Mucosa of gallbladder (tissue), 1 donor: ENCODE measurements at regions not wholly inside any gene's neighbourhood (a gene's known extent, or its start where the extent isn't known, plus 50 kb on each side); places are given as distances from the start of the nearest gene placed in this dataset.

Experiments used
- DNase-seq: peaks from one replicate; pipeline ENCODE4 v3.0.0-alpha.2; 2020; ENCODE audit warnings: low spot score
- donor health status: DM: no; HTN: no; CAD: no.

DNA sequence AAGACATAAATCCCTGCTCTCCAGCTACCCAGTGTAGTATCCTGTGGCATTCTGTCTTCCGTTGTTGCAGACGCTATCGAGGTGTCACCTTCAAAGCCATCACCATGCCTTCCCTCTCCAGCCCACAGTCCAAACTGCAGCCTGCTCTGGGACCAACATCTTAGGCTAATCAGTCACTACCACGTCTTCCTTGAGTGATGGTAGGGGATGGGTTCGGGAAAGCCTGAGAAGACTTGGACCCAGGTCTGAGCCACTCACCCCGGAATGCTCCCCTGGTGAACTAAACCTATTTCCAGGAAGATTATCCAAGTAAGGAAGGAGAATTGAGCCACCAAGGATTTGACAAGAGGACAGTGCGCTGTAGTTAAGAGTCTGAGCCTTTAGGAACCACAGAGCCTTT is 52.9 kb upstream of the IRX1 start:
- DNase-seq = no peak

GRCh38 chr5:3542158-3542557 is 53.5 kb upstream of the IRX1 start:
- DNase-seq = no peak

- DNase-seq = no peak
Measured at GRCh38 chr5:3538886-3539285, 56.7 kb upstream of the IRX1 start.

DNA sequence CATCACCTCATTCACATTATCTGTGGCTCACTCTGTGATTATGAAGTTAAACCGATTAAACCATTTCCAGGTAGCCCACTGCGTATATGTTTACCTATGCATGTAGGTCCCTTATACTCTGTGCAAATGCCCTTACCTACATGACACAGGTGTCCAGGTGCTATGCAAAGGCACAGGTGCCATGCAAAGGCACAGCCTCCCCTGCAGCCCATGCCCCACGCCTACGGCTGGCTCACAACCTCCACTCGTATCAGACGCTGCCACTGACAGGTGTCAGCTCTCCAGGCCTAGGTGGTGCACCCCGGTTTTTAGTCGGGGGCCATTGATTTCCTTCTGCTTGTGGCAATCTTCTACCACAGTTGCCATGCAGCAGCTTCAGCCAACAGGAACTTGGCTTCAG is 57.7 kb upstream of the IRX1 start:
- DNase-seq = no peak

GRCh38 chr5:3535414-3536211 is 60.0 kb upstream of the IRX1 start:
- DNase-seq = no peak

GRCh38 chr5:3534997-3535396 is 60.6 kb upstream of the IRX1 start:
- no peak for DNase-seq

- DNase-seq = no peak
Measured at GRCh38 chr5:3531320-3531986, 64.2 kb upstream of the IRX1 start.

DNA sequence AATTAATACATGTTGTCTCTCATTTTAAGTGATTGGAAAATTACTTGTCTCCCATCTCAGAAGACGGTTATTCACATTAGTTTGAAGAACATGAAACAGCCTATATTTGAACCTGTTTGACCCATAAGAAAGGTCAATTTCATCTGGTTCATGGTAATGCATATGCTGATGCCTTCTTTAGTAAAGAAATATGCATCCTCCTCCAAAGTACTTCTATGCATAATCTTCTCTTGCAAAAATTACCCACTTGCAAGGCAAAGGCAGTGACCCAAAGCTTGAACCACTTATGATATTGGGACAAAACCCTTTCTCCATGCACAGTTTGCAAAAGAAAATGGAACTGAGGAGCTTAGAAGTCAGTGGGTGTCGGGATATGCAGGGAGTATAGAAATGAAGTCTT is 65.4 kb upstream of the IRX1 start:
- DNase-seq = no peak

DNA sequence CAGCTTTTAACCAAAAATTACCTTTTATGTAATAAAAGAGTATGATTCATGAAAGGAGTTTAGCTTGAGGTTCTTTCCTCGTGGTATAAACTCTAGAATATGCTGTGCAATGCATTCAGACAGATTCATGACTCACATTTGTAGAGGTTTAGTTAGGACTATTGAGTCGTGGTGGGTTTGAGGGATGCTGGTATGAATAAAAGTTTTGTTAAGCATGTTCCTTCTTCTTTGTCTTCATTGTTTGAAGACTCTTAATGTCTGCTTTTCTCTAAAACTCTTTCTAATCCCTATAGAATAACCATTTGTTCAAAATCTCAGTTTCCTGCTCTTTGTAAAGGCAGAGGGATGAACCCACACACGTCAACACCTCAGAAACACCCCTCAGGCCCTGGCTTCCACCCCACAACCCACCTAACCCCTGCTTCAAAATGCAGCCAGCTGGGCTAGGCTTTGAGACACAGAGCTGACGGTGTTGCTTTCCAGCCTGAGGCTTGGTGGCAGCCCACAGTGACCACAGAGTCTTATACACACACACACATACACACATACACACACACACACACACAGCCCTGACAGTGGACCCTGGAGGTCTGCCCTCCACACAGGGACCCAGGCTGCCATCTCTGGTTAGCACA is 69.0 kb upstream of the IRX1 start:
- DNase-seq = no peak

- no peak for DNase-seq
Measured at GRCh38 chr5:3522491-3522890, 73.1 kb upstream of the IRX1 start.

GRCh38 chr5:3518576-3518975 is 77.1 kb upstream of the IRX1 start:
- DNase-seq = no peak

DNA sequence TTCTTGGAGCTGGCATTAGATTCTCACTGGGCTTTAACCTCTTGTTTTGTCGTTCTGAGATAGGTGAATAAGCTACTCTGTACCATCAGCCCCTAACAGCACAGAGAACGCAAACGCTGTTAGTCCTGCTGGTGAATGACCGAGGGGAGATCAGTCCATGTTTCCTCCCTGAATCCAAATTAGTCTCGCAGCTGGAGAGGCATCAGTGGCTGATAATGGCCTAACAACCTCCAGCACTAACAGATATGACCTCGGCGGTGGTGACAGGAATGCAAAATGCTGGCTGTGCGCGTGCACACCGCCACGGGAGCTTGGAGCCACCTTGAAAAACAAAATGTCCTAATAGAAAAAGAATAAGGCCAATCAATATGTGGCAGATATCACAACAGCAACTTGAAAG is 77.6 kb upstream of the IRX1 start:
- DNase-seq = no peak

- no peak for DNase-seq
Measured at GRCh38 chr5:3517348-3517747, 78.3 kb upstream of the IRX1 start.

DNA sequence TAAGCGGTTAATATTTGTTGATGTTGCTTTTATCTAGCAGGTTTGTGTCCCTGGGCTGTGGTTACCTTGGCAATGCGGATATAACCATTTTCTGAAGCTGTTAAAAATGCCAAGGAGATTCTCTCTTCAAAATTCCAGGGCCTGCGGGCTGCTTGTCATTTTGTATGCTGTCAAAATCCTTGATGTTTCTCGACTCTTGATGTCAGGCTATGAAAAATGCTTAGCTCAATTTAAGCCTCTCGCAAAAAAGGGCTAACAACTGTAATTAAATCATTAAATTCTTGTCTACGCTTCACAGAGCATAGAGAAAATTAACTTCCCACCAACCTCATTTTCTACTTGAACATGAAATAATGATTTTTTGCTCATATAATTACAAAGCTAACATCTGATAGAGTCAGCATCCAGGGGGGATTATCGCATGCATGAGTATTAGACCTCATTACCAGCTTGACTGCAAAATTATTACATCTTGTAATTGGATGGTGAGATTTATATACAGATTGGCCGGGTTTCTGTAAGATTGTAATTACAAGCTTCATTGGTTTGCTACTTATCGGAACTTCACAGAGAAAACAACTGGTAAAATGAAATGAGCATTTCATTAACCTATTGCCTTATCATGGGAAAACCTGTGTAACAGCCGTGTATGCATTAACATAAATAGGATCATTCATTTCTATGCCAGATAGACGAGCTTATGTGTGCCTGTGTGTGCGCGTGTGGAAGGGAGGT is 83.1 kb upstream of the IRX1 start:
- no peak for DNase-seq

DNA sequence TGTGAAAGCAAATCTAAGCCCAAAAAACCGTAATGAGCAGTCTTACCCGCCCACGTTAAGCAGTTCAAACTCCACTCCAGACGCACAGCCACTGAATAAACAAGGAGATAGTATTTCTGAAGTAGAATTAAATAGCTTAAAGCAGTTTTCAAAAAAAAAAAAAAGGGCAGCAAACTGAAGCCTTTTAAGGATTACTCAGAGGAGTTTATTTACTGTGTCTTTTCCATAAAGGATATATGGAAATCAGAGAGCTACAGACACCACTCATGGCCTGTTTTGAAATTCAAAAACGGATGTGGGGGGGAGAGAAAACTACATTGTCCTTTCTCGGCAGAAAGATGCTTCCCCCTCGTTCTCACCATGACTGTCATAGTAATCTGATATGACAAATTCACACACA is 83.7 kb upstream of the IRX1 start:
- DNase-seq = no peak

- DNase-seq = no peak
Measured at GRCh38 chr5:3511519-3511918, 84.1 kb upstream of the IRX1 start.

GRCh38 chr5:3510642-3511417 is 84.8 kb upstream of the IRX1 start:
- DNase-seq = no peak

DNA sequence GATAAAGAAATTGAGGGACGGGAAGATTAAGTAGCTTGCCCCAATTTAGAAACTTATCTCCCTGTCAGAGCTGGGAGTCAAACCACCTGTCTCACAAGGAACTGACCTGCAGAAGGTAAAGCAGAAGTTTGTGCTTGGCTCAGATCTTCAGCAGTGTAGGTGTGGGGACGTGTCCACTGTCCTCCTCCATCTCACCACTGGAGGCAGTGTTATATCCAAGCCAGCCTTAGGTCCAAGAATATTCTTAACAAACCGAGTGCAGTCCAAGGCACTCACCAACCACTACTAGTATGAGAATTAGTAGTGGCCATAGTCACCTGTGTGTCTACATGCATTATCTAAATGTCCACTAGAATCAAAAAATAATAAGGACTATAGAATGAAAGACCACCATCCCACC is 86.3 kb upstream of the IRX1 start:
- no peak for DNase-seq

- DNase-seq = no peak
Measured at GRCh38 chr5:3508395-3508794, 87.2 kb upstream of the IRX1 start.

DNA sequence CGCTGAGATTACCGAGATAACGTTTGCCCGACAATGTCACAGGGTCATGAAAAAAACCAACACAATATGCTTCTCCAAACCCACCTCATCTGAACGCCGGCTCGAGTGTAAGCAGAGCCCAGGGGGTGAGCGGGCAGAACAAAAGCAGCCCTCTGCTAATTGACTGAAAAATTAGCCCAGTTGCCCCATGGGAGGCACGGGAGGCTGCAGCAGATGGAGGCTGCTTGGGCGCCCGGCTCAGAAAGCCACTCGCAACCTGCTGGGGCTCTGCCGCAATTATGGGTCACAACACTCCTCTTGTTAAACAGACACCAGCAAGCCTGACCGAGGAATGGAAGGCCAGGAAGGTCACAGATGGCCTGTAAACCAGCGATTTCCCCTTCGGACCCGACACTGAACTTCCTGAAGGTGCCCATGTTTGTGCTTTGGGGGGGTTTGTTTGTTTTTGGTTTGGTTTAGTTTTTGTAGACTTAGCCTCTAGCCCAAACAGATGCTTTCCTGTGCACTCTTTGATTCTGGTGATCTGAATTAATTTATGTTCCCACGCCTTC is 104.6 kb upstream of the IRX1 start:
- no peak for DNase-seq

DNA sequence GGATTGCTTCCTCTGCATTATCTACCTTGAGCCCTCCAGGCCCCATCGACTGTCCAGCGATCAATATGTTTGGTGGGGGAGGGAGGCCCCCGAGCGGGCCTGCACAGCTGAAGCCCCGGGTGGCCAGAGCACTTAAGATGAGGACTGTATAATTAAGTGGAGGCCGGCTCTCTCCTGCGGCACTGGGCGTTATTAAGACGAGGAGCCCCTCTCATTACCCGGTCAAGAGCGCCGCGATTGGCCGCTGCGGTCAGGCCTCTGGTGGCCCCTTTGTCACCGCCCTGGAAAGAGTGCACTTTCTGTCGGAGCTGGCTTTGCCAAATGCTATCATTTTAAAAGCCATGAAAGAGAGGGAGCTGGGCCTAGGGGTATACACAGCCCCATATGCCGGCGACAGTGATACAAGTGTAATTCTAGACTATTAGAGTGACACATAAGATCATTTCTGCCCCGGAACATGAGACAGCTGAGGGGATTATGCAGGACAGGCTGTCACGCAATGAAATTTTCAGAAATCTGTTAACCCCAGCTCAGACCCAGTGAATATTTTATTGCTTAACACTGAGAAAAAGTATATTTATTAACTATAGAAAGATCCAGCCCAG is 106.3 kb upstream of the IRX1 start:
- no peak for DNase-seq
